Medulla oblongata (tissue), 1 donor: ENCODE measurements at regions not wholly inside any gene's neighbourhood (a gene's known extent, or its start where the extent isn't known, plus 50 kb on each side); places are given as distances from the start of the nearest gene placed in this dataset.
A peak's percentile ranks its signal among the peaks of the same experiment; 100 is the strongest.

ENCODE experiments used
- DNase-seq: peaks from one replicate; pipeline ENCODE4 v3.0.0-alpha.2; 2015; ENCODE audit errors: extremely low spot score

DNA sequence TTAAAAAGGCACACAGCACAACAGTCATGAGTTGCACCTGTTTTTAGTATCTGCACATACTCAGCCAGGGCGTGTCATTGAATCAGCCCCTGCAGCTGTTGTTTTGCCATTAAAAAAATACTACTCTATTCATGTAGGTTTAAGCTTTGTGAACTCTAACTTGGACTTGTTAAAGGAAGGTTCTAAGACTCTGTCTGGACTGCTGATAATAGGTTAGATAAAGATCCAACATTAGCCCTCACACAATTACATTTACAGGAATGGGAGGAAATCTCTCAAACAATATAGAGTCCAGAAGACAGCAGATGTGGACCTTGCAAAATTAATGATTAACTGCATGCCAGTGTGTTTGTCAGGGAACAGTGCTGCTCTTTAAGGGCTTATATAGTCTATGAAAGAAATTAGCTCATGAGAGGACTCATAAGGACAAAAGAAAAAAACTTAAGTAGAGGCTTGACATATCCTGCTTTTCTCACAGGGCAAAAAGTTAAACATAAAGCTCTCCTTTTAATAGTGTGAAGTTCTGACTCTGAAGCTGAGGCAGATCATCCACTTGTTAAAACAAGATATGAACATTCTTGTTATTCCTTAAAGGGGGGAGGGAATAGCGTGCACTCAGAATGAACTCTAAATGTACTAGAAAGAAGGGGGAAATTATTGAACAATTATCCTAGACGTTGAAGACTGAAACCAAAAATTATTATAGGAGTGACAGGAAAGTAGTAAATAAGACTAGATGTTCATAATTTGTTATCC, 243.6 kb downstream of the NDFIP2 start:
- DNase-seq: no peak

DNA sequence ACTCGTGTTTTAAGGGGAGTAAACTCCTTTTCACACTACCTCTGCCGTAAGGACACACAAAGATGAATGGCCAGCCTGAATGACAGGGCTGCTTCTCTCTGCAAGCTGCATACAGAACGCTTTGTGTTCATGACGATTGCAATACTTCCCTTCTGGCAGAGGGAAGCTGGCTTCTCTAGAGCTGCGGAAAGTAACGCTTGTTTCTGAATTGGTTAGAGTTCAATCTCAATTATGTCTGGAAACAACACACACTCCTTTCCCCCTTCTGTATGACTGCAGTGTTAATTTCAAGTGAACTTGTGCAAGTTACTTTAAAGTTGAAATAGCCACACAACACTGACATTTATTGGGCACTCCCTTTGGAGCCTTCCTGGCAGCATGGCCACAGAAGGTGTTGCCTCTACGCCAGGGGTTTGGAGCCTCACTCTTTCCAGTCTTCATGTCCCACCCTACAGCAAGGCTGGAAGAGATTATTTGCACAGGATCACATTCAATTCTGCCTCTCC, 242.6 kb downstream of the NDFIP2 start:
- peak; percentile 21 for DNase-seq

GRCh38 chr13:79722885-79723445, 242.0 kb downstream of the NDFIP2 start:
- DNase-seq: no peak

DNA sequence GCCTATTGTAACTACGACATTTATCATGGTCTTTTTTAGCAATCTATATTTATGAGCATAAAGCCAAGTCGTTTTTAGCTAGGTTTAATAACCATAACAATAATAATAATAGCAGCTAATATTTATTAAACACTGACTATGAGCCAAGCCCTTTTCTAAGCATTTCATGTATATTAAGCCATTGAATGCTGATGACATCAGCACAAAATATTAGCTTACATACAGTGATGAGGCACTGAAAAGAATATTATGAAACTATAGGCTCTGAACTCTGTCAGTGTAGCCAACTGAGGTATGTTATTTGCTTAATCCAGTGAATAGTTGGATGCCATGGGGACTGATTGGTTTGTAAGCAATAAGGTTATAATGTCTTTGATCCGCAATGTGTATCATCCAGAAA, 235.2 kb downstream of the NDFIP2 start:
- DNase-seq: no peak

DNA sequence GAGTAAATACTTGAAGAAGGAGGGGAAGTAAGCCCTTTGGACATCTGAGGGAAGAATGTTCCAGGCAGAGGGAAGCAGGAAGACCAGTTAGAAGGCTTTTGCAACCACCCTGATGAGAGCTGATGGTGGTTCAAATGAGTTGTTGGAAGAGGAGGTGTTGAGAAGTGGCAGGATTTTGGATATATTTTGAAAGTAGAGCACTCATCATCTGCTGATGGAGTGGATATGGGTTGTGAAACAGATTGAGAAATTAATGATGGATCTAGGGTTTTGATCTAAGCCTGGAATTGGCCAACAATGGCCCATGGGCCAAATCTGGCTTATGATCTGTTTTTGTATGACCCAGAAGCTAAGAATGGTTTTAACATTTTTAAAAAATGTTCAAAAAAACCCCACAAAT, 230.7 kb downstream of the NDFIP2 start:
- DNase-seq: no peak

DNA sequence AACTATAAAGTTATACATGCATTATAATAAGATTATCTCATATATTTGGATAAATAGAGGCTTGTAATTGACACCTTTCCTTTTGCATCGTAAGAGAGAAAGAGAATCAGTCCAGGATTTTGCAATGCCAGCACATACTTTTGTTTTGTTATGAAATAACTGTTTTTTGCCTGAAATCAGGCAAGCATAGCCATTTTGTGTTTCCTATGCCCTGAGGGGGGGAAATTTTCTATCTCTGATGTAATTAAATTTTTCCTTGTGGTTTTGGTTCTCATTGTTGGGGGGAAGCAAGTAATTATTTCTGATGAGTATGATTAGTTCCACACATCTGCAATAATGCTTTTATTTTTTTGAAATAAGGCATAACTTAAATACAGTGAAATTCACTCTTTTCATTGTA, 229.4 kb downstream of the NDFIP2 start:
- no peak for DNase-seq

DNA sequence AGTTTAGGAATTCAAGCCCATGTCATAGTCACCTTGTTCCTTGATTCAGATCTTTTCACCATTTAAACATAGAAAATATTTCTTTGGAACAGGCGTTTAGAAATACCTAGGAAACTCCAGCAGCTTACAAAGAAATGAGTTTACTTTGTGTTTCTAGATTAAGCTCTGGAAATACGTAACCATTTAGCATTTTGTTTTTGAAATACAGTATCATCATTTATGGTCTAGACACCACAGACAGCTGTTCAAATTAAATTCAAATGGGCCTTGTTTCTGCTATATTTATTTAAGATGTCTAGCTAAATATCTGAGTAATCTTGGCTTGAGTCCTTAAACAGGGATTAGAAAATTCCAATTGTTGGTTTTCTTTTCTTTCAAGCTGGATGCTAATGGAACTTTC, 228.5 kb downstream of the NDFIP2 start:
- no peak for DNase-seq

DNA sequence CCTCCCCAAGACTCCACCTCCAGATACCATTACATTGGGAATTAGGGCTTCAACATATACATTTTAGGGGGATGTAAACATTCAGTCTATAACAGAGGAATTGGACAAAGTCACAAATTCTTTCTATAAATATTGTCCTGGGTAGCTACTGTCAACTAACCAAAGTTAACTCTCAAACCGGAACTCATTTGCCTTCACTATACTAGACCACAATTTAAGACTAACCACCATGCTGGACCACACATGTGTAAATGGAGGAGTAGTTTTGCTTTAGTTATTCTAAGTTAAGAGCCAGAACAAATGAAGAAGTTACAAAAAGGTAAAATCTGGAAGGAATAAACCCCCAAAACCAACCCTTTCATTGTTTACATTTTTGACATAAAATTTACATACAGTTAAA, 222.8 kb downstream of the NDFIP2 start:
- DNase-seq: no peak

GRCh38 chr13:79695754-79696153, 214.8 kb downstream of the NDFIP2 start:
- DNase-seq: no peak

DNA sequence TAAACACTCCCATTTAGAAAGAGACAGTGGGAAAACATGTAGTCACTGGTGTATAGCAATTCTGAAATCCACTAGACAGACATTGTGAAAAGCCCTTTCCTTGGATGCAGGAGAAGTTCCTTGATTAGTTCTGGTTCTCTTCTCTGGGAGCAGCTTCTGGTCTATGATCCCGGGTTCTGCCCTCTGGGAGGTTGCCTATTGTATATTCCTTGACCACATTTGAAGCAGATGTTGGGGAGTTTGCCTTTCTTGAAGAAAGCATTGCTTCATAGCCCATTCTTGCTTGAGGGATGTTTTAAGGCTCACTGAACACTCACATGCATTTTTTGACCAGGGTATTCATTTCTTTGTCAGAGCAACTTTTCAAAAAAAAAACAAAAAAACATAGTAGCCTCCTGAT, 211.9 kb downstream of the NDFIP2 start:
- no peak for DNase-seq

DNA sequence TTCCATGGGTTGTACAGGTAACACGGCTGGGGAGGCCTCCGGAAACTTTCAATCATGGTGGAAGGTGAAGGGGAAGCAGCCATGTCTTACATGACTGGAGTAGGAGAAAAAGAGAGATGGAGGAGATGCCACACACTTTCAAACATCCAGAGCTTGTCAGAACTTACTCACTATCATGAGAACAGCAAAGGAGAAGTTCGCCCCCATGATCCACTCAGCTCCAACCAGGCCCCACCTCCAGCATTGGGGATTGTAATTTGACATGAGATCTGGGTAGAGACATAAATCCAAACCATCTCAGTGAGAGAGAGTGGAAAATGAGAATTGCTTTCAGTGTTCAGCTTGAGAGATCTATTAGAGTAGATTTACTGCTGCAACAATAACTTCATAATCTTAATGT, 210.9 kb downstream of the NDFIP2 start:
- DNase-seq: no peak

DNA sequence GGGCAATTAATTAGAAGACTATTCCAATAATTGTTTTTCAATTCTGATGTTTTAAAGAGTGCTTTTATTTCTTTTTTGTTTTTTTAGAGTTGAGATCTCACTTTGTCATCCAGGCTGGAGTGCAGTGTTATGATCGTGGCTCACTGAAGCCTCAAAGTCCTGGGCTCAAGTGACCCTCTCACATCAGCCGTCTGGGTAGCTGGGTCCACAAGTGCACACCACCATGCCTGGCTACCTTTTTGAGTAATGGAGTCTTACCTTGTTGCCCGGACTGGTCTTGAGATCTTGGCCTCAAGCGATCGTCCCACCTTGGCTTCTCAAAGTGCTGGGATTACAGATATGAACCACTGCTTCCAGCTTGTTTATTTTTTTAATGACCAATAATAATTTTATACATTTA, 207.8 kb downstream of the NDFIP2 start:
- DNase-seq: no peak

DNA sequence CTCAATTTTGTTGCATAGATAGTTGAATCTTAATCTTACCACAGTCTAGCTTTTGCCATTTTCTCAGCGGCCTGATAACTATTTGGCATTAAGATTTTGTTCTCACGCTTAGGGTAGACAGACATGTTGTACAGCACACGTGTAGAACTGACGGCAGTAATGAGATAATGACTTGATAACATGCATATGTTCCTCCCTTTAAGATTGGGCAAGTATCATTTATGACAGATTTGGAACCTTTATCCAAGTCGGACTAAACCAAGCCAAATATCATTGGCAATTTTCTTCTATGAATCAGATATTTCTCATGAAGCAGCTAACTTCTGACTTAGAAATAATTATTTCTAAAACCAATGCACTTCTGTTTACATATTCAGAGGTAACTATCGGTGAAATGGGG, 205.5 kb downstream of the NDFIP2 start:
- DNase-seq: no peak

- no peak for DNase-seq
These were observed 203.4 kb downstream of the NDFIP2 start for GRCh38 chr13:79684371-79684770.

DNA sequence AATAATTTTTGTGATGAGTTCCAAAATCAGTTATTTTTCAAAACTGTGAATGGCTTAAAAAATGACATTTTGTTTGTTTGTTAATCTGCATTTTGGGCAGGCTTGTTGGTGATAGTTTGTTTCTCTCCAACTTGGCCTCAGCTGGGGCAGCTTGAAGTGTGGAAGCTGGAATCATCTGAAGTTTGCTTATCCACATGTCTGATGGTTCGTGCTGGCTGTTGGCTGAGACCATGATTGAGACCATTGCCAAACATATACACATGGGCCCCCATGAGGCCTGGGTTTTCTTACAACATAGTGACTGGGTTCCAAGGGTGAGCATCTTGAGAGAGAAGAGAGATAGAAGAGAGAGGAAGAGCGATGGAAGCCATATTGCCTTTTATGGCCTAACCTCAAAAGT, 201.2 kb downstream of the NDFIP2 start:
- DNase-seq: no peak

- no peak for DNase-seq
These were observed 200.1 kb downstream of the NDFIP2 start for GRCh38 chr13:79681069-79681468.

DNA sequence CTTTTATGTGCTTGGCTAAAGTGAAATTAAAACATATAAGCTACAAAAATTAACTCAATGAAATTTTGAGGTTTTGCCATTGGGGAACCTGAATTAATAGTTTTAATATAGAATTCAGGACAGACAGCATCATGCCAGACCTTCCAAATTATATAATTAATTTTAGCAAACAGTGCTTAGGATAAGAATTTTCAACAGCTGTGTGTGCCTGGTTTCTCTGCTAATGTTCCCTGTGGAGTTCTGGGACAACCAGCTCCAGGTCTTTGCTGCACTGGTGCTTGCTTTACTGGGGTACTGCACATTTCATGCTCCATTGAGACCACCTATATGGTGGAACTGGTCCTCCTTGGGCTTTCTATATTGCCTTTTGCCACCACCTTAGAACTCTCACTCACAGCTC, 199.5 kb downstream of the NDFIP2 start:
- no peak for DNase-seq

- peak; percentile 83 for DNase-seq
These were observed 198.4 kb downstream of the NDFIP2 start for GRCh38 chr13:79679334-79679733.

DNA sequence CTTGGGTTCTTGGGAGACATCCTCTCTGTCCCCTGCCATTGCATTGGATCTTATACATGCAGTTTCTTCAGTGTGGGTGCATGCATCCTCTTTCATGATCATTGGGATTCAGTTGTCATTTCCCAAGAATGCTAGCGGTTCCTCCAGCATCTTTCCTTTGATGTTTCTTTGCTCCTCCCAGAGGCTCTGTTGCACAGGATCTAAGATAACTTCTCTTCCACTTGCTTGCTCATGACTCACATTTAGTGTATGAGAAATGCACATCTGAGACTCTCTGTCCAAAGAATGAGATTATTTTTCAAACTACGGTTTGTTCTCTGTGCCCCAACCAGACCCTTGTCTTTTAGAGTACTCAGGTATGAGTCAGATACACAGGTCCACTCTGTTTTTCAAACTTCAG, 197.1 kb downstream of the NDFIP2 start:
- no peak for DNase-seq

GRCh38 chr13:79675931-79676660, 195.1 kb downstream of the NDFIP2 start:
- no peak for DNase-seq

DNA sequence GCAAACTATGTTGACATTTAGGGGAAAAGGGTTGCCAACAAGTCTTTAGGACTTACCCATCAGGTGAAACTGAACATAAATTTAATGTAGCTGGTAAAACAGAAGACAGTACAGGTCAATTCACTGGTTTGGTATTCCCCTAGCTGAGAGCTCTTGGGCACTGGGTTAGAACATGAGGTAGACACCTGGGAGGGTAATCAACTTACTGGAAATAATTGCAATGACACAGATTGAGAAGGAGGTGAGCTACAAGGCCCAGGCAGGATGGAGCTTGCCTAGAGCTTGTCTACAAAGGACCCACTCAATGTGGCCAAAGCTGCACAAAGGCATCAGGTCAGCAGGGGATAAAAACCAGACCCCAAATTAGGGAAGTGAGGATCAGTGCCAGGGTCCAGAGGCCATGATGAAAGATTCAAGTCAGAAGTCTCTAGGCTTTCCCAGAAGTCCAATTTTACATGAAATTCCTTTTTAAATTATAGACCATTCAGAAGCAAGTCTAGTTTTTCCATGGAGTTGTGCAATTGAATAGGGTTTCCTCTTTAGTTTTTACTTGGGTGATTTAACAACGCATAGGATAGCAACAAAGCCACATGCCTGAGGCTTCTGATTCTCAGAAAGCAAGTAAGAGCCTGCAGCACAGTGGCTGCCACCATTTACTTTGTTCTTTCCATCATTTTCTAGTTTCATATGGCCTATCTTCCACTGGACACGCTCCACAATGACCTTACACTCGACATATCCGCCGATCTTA, 194.0 kb downstream of the NDFIP2 start:
- DNase-seq: no peak

DNA sequence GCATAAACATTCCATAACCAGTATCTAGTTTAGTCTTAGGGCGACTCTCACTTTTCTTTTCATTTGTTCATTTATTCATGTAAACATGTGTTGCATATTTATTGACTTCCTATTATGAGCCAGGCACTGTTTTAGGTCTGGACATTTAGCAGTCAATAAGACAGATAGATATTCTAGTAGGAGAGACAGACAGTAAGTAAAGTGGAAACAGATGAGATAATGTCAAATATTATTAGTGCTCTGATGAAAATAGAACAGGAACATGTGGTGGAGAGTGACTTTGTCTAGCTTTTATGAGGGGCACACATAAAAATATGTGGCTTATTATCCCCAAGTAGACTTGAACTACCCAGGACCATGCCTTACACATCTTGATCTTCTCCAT, 193.0 kb downstream of the NDFIP2 start:
- no peak for DNase-seq
